ENCODE measurements at regions not wholly inside any gene's neighbourhood (a gene's known extent, or its start where the extent isn't known, plus 50 kb on each side); places are given as distances from the start of the nearest gene placed in this dataset.

- TF ChIP-seq, protein P1, sequence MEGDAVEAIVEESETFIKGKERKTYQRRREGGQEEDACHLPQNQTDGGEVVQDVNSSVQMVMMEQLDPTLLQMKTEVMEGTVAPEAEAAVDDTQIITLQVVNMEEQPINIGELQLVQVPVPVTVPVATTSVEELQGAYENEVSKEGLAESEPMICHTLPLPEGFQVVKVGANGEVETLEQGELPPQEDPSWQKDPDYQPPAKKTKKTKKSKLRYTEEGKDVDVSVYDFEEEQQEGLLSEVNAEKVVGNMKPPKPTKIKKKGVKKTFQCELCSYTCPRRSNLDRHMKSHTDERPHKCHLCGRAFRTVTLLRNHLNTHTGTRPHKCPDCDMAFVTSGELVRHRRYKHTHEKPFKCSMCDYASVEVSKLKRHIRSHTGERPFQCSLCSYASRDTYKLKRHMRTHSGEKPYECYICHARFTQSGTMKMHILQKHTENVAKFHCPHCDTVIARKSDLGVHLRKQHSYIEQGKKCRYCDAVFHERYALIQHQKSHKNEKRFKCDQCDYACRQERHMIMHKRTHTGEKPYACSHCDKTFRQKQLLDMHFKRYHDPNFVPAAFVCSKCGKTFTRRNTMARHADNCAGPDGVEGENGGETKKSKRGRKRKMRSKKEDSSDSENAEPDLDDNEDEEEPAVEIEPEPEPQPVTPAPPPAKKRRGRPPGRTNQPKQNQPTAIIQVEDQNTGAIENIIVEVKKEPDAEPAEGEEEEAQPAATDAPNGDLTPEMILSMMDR (IDR thresholded peaks at IDR 0.05; ENCODE audit: low read depth, low read length, poor library complexity, severe bottlenecking): no peak
- no peak for TF ChIP-seq EZH2phosphoT487 (IDR thresholded peaks at IDR 0.05; ENCODE audit: borderline replicate concordance, low read length)
Observed at GRCh38 chr7:85285527-85285926, 98.7 kb upstream of the SEMA3D start.
